Uterus (tissue), 2 donors: ENCODE measurements at regions not wholly inside any gene's neighbourhood (a gene's known extent, or its start where the extent isn't known, plus 50 kb on each side); places are given as distances from the start of the nearest gene placed in this dataset.

Experiments
- CTCF ChIP-seq, 4 experiments: fragments of 200-600 bp in 2 of 4; fragments of 450-650 bp in 2 of 4; sonication (generic) in 2 of 4; IDR thresholded peaks; one replicate each; pipeline ENCODE4 v1.5.1; 2016 to 2019; ENCODE audit warnings: antibody characterized with exemption in 4 of 4, mild to moderate bottlenecking in 2 of 4, moderate library complexity in 1 of 4
- POLR2A ChIP-seq, 2 donors: fragments of 450-650 bp; IDR thresholded peaks; one replicate each; pipeline ENCODE4 v1.6.1; 2016; ENCODE audit warnings: antibody characterized with exemption in 2 of 2, mild to moderate bottlenecking in 1 of 2, moderate library complexity in 1 of 2

DNA sequence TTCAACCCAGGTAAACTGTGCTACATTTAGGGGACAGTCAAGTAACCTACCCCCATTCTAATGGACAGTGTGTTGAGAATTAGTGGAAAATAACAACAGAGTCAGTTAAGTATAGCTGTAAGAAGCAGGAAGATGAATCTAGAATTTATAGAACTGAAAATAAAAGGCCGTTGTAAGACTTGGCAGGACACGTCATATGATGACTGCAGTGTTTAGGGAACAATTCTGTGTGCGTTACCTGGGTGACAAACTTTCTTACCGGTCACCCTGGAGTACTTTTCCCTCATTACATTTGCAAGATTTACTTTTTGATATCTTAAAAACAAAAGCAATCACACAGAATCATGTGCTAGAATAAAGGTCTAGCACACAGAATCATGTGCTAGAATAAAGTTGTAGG is 536.3 kb upstream of the ZNF717 start:
- TF ChIP-seq POLR2A (IDR thresholded peaks at IDR 0.05) (no peak), CTCF (IDR thresholded peaks at IDR 0.05) (no peak)
